Activated T-cell treated with anti-CD3 and anti-CD28 coated beads, Interleukin-2, amount 50 U/mL, for 72 hours (primary cell): ENCODE measurements at regions not wholly inside any gene's neighbourhood (a gene's known extent, or its start where the extent isn't known, plus 50 kb on each side); places are given as distances from the start of the nearest gene placed in this dataset.

Experiments used
- ATAC-seq, 2 donors: fragments of 150-1000 bp; cut with Tn5 transposase; replicated peaks in 1 of 2; 2 replicates each; pipeline ENCODE4 v1.10.0; 2021; ENCODE audit warnings: moderate library complexity in 2 of 2, mild to moderate bottlenecking in 1 of 2
- DNase-seq, 2 donors: peaks; one replicate each; pipeline ENCODE4 v3.0.0; 2021 to 2022; ENCODE audit warnings: mixed read lengths in 1 of 2
- H3K27ac Mint-ChIP-seq: one replicate; pipeline ENCODE4 v1.8.0; 2022; ENCODE audit warnings: mild to moderate bottlenecking, moderate library complexity, mixed read lengths
- H3K27me3 Mint-ChIP-seq: one replicate; pipeline ENCODE4 v1.8.0; 2022; ENCODE audit warnings: low read depth, mixed read lengths
- H3K36me3 Mint-ChIP-seq, 2 donors: one replicate each; pipeline ENCODE4 v1.8.0; 2022; ENCODE audit warnings: mixed read lengths in 2 of 2, mild to moderate bottlenecking in 1 of 2; ENCODE audit not compliant: insufficient read depth in 2 of 2
- H3K4me1 Mint-ChIP-seq: one replicate; pipeline ENCODE4 v1.8.0; 2022; ENCODE audit warnings: low read depth, mixed read lengths
- H3K4me3 Mint-ChIP-seq, 2 donors: one replicate each; pipeline ENCODE4 v1.8.0; 2022; ENCODE audit warnings: mild to moderate bottlenecking in 2 of 2, mixed read lengths in 2 of 2, moderate library complexity in 2 of 2
- H3K9me3 Mint-ChIP-seq, 2 donors: one replicate each; pipeline ENCODE4 v1.8.0; 2022; ENCODE audit warnings: mixed read lengths in 2 of 2

GRCh38 chr18:52288403-52289004 is 51.5 kb upstream of the DCC start:
- DNase-seq (peak; percentile 6 to 8), ATAC-seq (no peak)
- Mint-ChIP-seq H3K4me1 (no peaks in the 10 kb centered on the region), H3K4me3 (no peak overlapping the region), H3K27ac (no peak overlapping the region), H3K9me3 (peaks cover 0 to 6% of the 10 kb centered on the region in 2 donors), H3K36me3 (no peaks in the 10 kb centered on the region), H3K27me3 (no peaks in the 10 kb centered on the region)

- Mint-ChIP-seq H3K36me3 (no peaks in the 10 kb centered on the region), H3K27me3 (no peaks in the 10 kb centered on the region), H3K27ac (no peak overlapping the region), H3K4me1 (no peaks in the 10 kb centered on the region), H3K9me3 (peaks cover 0 to 6% of the 10 kb centered on the region in 2 donors), H3K4me3 (no peak overlapping the region)
- DNase-seq, result no peak
- ATAC-seq, result no peak
Measured at GRCh38 chr18:52289392-52289791, 50.6 kb upstream of the DCC start.
